CD8-positive, alpha-beta memory T cell (primary cell): ENCODE measurements at regions not wholly inside any gene's neighbourhood (a gene's known extent, or its start where the extent isn't known, plus 50 kb on each side); places are given as distances from the start of the nearest gene placed in this dataset.

Experiments used
- CTCF ChIA-PET: fragments of 350-600 bp; sonication (Branson Sonifier 250); formaldehyde crosslinking; loops from one replicate; lab custom pipeline; 2021; ENCODE audit warnings: antibody characterized with exemption; lab: Charles Lee
- POLR2A ChIA-PET: fragments of 350-600 bp; sonication (Branson Sonifier 250); formaldehyde crosslinking; loops from one replicate; lab custom pipeline; 2021; ENCODE audit warnings: antibody characterized with exemption; lab: Charles Lee
- DNase-seq, 5 donors: peaks; one replicate each; pipeline versions ENCODE4 v3.0.0 to v3.0.0-alpha.2; 2020 to 2022; ENCODE audit warnings: mixed read lengths in 1 of 5
- H3K27ac ChIP-seq: one replicate; pipeline ENCODE4 v1.7.0; 2013; ENCODE audit warnings: low read depth, mild to moderate bottlenecking, low read length, moderate library complexity
- H3K27me3 ChIP-seq: 2 replicates; pipeline ENCODE4 v1.7.0; 2013; ENCODE audit warnings: low read length, mild to moderate bottlenecking; ENCODE audit not compliant: insufficient read depth, poor library complexity, severe bottlenecking
- H3K36me3 ChIP-seq: 2 replicates; pipeline ENCODE4 v1.7.0; 2013; ENCODE audit warnings: mild to moderate bottlenecking, low read length, moderate library complexity; ENCODE audit not compliant: insufficient read depth
- H3K4me1 ChIP-seq: 2 replicates; pipeline ENCODE4 v1.7.0; 2013; ENCODE audit warnings: mild to moderate bottlenecking, low read length, moderate library complexity; ENCODE audit not compliant: insufficient read depth
- H3K4me3 ChIP-seq: 2 replicates; pipeline ENCODE4 v1.7.0; 2013; ENCODE audit warnings: mild to moderate bottlenecking, low read length
- H3K9me3 ChIP-seq: 2 replicates; pipeline ENCODE4 v1.7.0; 2013; ENCODE audit warnings: mild to moderate bottlenecking, low read length
- H3K27ac Mint-ChIP-seq, 8 donors: one replicate each; pipeline ENCODE4 v1.8.0; 2020 to 2021; ENCODE audit warnings: mixed read lengths in 8 of 8, mild to moderate bottlenecking in 6 of 8, inconsistent platforms in 3 of 8, moderate library complexity in 3 of 8
- H3K27me3 Mint-ChIP-seq, 2 donors: one replicate each; pipeline ENCODE4 v1.8.0; 2020 to 2021; ENCODE audit warnings: mixed read lengths in 2 of 2, mild to moderate bottlenecking in 1 of 2, moderate library complexity in 1 of 2
- H3K36me3 Mint-ChIP-seq, 3 donors: one replicate each; pipeline ENCODE4 v1.8.0; 2020 to 2021; ENCODE audit warnings: mixed read lengths in 3 of 3, inconsistent platforms in 1 of 3, mild to moderate bottlenecking in 1 of 3
- H3K4me1 Mint-ChIP-seq, 3 donors: one replicate each; pipeline ENCODE4 v1.8.0; 2020 to 2021; ENCODE audit warnings: mixed read lengths in 3 of 3, inconsistent platforms in 1 of 3, mild to moderate bottlenecking in 1 of 3
- H3K4me3 Mint-ChIP-seq, 7 donors: one replicate each; pipeline ENCODE4 v1.8.0; 2020 to 2021; ENCODE audit warnings: mixed read lengths in 7 of 7, mild to moderate bottlenecking in 6 of 7, moderate library complexity in 4 of 7, inconsistent platforms in 2 of 7
- H3K9me3 Mint-ChIP-seq, 5 donors: one replicate each; pipeline ENCODE4 v1.8.0; 2020 to 2022; ENCODE audit warnings: mixed read lengths in 5 of 5, mild to moderate bottlenecking in 3 of 5, moderate library complexity in 2 of 5, inconsistent platforms in 1 of 5

- Histone ChIP-seq H3K27me3 (no peaks in the 10 kb centered on the region), H3K9me3 (no peaks in the 10 kb centered on the region), H3K4me3 (no peak overlapping the region), H3K27ac (no peak overlapping the region), H3K36me3 (no peaks in the 10 kb centered on the region), H3K4me1 (no peaks in the 10 kb centered on the region)
- DNase-seq: no peak
- peaks cover 0 to 7% (median 3%) of the 10 kb centered on the region in 5 donors for H3K9me3 Mint-ChIP-seq
- ChIA-PET CTCF (no interaction called here), POLR2A (no interaction called here)
- H3K27ac Mint-ChIP-seq: no peak overlapping the region
- H3K27me3 Mint-ChIP-seq: peaks cover 0 to 3% of the 10 kb centered on the region in 2 donors
- no peaks in the 10 kb centered on the region for H3K36me3 Mint-ChIP-seq
- no peak overlapping the region for H3K4me3 Mint-ChIP-seq
- no peaks in the 10 kb centered on the region for H3K4me1 Mint-ChIP-seq
These were observed 268.3 kb upstream of the IGFBP3 start for GRCh38 chr7:46189255-46189790.

DNA sequence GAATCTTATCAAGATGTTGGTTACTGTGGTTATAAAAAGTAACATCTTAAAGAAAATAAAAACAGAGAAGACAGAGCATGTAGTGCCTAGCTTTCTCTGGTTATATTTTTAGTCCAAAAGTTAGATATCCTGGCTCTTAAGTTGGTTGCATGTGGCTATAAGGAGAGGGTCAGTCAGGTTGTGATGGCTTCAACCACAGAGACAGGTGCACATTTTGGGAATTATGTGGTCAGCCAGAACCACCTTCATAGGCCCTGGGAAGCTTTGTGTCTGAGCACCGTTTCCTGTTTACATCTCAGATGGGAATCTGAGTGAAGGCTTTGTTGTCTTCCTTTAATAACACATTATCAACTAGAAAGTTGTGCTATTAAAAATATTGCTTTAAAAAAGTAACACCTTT lies 265.1 kb upstream of the IGFBP3 start:
- Histone ChIP-seq H3K4me3 (no peak overlapping the region), H3K36me3 (no peaks in the 10 kb centered on the region), H3K4me1 (no peaks in the 10 kb centered on the region), H3K9me3 (no peaks in the 10 kb centered on the region), H3K27ac (no peak overlapping the region), H3K27me3 (no peaks in the 10 kb centered on the region)
- DNase-seq: no peak
- Mint-ChIP-seq H3K9me3 (peaks cover under 1 to 10% (median 4%) of the 10 kb centered on the region in 5 donors), H3K27ac (no peak overlapping the region), H3K4me1 (no peaks in the 10 kb centered on the region), H3K4me3 (no peak overlapping the region), H3K27me3 (peaks cover 0 to 3% of the 10 kb centered on the region in 2 donors), H3K36me3 (no peaks in the 10 kb centered on the region)
- ChIA-PET CTCF (no interaction called here), POLR2A (no interaction called here)

DNA sequence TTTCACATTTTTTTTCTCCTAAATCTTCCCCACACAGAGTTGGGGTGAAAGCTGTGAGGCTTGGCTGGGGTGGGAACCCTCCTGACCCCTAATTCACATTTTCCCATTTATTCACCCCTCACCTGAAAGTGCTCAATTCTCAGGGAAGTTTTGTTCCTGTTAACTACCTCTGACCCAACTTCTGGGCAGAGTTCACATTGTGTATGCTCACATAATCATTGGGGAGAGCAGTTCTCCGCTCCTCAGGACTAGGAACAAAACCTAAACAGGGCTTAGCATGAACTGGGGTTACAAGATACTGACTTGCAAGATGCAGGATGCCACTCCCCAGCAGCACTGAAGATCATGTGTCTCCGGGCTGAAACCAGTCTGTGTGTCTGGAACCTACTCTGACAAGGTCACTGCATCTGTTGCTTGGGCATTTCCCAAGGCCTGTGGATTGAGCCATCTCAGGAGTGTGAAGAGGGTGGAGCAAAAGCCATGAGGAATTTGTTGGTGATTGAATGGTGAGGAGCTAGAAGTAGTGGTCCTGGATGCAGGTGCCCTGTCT lies 258.1 kb upstream of the IGFBP3 start:
- Mint-ChIP-seq H3K27ac (no peak overlapping the region), H3K27me3 (no peaks in the 10 kb centered on the region), H3K4me3 (no peak overlapping the region), H3K36me3 (no peaks in the 10 kb centered on the region), H3K9me3 (peaks cover 5 to 10% (median 9%) of the 10 kb centered on the region in 5 donors), H3K4me1 (no peaks in the 10 kb centered on the region)
- no peaks in the 10 kb centered on the region for H3K9me3 ChIP-seq
- no peaks in the 10 kb centered on the region for H3K4me1 ChIP-seq
- H3K27ac ChIP-seq: no peak overlapping the region
- CTCF ChIA-PET: no interaction called here
- H3K36me3 ChIP-seq: no peaks in the 10 kb centered on the region
- no peak for DNase-seq
- no peak overlapping the region for H3K4me3 ChIP-seq
- H3K27me3 ChIP-seq: no peaks in the 10 kb centered on the region
- POLR2A ChIA-PET: no interaction called here

DNA sequence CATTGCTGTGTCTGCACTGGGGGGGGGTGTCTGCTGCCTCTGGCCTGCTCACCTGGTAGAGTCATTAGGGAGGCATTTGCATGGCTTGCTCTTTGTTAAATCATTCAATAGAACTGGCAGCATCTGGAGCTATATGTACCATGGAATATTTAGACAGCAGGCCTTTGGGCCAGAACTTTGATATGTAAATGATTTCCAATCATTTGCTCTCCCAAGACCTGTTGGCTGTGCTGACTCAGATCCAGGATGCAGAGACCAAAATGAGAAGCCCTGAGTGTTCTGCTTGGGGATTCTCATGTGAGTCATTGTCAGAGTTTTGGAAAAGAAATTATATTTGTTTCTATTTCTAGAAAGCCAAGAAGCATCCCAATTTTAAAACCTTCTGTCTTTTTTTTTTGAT lies 257.6 kb upstream of the IGFBP3 start:
- H3K4me1 Mint-ChIP-seq: no peaks in the 10 kb centered on the region
- Histone ChIP-seq H3K9me3 (no peaks in the 10 kb centered on the region), H3K4me3 (no peak overlapping the region), H3K4me1 (no peaks in the 10 kb centered on the region), H3K27ac (no peak overlapping the region), H3K27me3 (no peaks in the 10 kb centered on the region), H3K36me3 (no peaks in the 10 kb centered on the region)
- H3K4me3 Mint-ChIP-seq: no peak overlapping the region
- no peaks in the 10 kb centered on the region for H3K27me3 Mint-ChIP-seq
- H3K36me3 Mint-ChIP-seq: no peaks in the 10 kb centered on the region
- DNase-seq: no peak
- ChIA-PET POLR2A (no interaction called here), CTCF (no interaction called here)
- H3K9me3 Mint-ChIP-seq: peaks cover 5 to 10% (median 9%) of the 10 kb centered on the region in 5 donors
- no peak overlapping the region for H3K27ac Mint-ChIP-seq

GRCh38 chr7:46177821-46178220 lies 256.7 kb upstream of the IGFBP3 start:
- Mint-ChIP-seq H3K9me3 (peaks cover 3 to 10% (median 9%) of the 10 kb centered on the region in 5 donors), H3K27ac (no peak overlapping the region), H3K4me3 (no peak overlapping the region), H3K4me1 (no peaks in the 10 kb centered on the region), H3K27me3 (no peaks in the 10 kb centered on the region), H3K36me3 (no peaks in the 10 kb centered on the region)
- no peak for DNase-seq
- Histone ChIP-seq H3K4me1 (no peaks in the 10 kb centered on the region), H3K27ac (no peak overlapping the region), H3K4me3 (no peak overlapping the region), H3K9me3 (no peaks in the 10 kb centered on the region), H3K27me3 (no peaks in the 10 kb centered on the region), H3K36me3 (no peaks in the 10 kb centered on the region)
- ChIA-PET POLR2A (no interaction called here), CTCF (no interaction called here)

GRCh38 chr7:46175221-46175620 lies 254.1 kb upstream of the IGFBP3 start:
- Histone ChIP-seq H3K9me3 (no peaks in the 10 kb centered on the region), H3K4me1 (no peaks in the 10 kb centered on the region), H3K27me3 (no peaks in the 10 kb centered on the region), H3K36me3 (no peaks in the 10 kb centered on the region), H3K27ac (no peak overlapping the region), H3K4me3 (no peak overlapping the region)
- Mint-ChIP-seq H3K4me1 (no peaks in the 10 kb centered on the region), H3K27me3 (no peaks in the 10 kb centered on the region), H3K4me3 (no peak overlapping the region), H3K27ac (no peak overlapping the region), H3K36me3 (no peaks in the 10 kb centered on the region), H3K9me3 (peaks cover 0 to 5% (median 3%) of the 10 kb centered on the region in 5 donors)
- CTCF ChIA-PET: no interaction called here
- POLR2A ChIA-PET: no interaction called here
- DNase-seq: no peak

DNA sequence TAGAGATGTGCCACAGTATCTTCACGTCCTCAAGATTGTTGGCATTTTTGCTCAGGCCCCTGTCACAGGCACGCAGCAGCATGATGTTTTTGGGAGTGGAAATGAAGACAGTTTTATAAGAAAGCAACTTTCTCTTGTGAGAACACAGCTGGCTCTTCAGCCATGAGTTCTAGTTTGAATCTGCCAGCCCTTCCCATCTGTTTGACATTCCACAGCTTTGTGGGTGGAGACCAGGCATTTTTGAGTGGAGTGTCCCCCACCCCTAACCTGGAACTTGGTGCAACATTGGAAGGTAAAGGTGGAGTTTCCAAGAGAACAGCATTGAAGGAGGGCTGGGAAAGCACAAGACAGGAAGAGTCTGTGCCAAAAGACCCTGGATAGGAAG lies 253.1 kb upstream of the IGFBP3 start:
- H3K4me3 ChIP-seq: no peak overlapping the region
- no peaks in the 10 kb centered on the region for H3K4me1 ChIP-seq
- no peaks in the 10 kb centered on the region for H3K9me3 ChIP-seq
- POLR2A ChIA-PET: no interaction called here
- H3K4me1 Mint-ChIP-seq: no peaks in the 10 kb centered on the region
- no peaks in the 10 kb centered on the region for H3K27me3 ChIP-seq
- DNase-seq: no peak
- no peak overlapping the region for H3K27ac Mint-ChIP-seq
- no peak overlapping the region for H3K4me3 Mint-ChIP-seq
- H3K36me3 Mint-ChIP-seq: no peaks in the 10 kb centered on the region
- CTCF ChIA-PET: no interaction called here
- no peak overlapping the region for H3K27ac ChIP-seq
- H3K27me3 Mint-ChIP-seq: no peaks in the 10 kb centered on the region
- peaks cover 0 to 5% (median 4%) of the 10 kb centered on the region in 5 donors for H3K9me3 Mint-ChIP-seq
- H3K36me3 ChIP-seq: no peaks in the 10 kb centered on the region

- no peaks in the 10 kb centered on the region for H3K4me1 ChIP-seq
- DNase-seq: no peak
- no peak overlapping the region for H3K27ac Mint-ChIP-seq
- no peaks in the 10 kb centered on the region for H3K36me3 Mint-ChIP-seq
- H3K9me3 ChIP-seq: no peaks in the 10 kb centered on the region
- no peaks in the 10 kb centered on the region for H3K36me3 ChIP-seq
- POLR2A ChIA-PET: no interaction called here
- no peaks in the 10 kb centered on the region for H3K4me1 Mint-ChIP-seq
- H3K4me3 ChIP-seq: no peak overlapping the region
- no peaks in the 10 kb centered on the region for H3K27me3 ChIP-seq
- no peak overlapping the region for H3K27ac ChIP-seq
- CTCF ChIA-PET: no interaction called here
- no peak overlapping the region for H3K4me3 Mint-ChIP-seq
- H3K27me3 Mint-ChIP-seq: no peaks in the 10 kb centered on the region
- peaks cover 0 to 5% (median 4%) of the 10 kb centered on the region in 5 donors for H3K9me3 Mint-ChIP-seq
These were observed 252.6 kb upstream of the IGFBP3 start for GRCh38 chr7:46173476-46174195.
